Stimulated activated CD4-positive, alpha-beta T cell treated with anti-CD3 and anti-CD28 coated beads, TNF-alpha, amount 100 ng/mL, for 24 hours (primary cell): ENCODE measurements at regions not wholly inside any gene's neighbourhood (a gene's known extent, or its start where the extent isn't known, plus 50 kb on each side); places are given as distances from the start of the nearest gene placed in this dataset.

Source experiments
- DNase-seq, 3 experiments: peaks; one replicate each; pipeline ENCODE4 v3.0.0-alpha.2; 2020; ENCODE audit warnings: low read depth in 3 of 3

DNA sequence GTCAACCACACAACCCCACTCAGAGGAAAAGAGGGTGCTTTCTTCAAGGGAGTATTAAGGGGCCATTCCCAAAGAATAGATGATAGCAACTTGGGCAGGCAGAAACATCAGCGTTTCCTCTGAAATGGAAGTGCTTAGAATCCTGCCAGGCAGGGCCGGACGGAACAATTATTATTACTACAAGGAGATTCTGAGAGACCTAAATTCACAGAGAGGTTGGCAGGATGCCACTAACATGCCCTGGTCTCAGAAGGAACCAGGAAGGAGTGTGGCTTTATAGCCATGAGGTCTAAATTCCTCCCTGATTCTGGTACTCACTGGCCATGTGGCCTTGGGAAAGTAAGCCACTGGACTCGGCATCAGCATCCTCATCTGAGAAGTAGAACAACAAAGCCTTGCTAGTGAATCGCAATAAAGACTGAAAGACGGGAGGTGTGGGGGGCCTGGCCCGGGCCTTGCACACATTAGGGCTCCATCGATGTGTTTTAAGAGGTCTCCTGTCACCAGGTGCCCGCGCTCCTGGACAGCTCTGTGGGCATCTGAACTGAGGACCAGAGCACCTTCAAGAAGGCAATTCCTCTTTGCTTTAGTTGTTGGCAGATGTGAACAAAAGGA, 131.5 kb downstream of the OAT start:
- no peak for DNase-seq

DNA sequence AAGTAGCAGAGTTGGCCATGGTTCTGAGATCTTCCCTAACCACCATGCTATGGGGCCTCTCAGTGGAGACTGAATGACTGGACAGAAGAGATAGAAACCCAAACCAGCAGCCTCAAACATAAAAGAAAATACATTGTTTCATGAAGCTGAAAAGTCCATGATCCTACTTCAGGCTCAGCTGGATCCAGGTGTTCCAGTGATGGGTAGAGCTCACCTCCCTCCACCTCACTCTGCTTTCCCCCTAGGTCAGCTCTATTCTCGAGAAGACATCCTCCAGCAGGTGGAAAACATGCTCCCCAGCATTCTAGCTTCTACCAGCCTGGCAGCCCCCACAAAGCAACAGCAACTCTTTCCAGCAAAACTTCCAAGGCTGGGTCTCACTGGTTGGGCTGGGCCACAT, 132.1 kb downstream of the OAT start:
- DNase-seq, result no peak

DNA sequence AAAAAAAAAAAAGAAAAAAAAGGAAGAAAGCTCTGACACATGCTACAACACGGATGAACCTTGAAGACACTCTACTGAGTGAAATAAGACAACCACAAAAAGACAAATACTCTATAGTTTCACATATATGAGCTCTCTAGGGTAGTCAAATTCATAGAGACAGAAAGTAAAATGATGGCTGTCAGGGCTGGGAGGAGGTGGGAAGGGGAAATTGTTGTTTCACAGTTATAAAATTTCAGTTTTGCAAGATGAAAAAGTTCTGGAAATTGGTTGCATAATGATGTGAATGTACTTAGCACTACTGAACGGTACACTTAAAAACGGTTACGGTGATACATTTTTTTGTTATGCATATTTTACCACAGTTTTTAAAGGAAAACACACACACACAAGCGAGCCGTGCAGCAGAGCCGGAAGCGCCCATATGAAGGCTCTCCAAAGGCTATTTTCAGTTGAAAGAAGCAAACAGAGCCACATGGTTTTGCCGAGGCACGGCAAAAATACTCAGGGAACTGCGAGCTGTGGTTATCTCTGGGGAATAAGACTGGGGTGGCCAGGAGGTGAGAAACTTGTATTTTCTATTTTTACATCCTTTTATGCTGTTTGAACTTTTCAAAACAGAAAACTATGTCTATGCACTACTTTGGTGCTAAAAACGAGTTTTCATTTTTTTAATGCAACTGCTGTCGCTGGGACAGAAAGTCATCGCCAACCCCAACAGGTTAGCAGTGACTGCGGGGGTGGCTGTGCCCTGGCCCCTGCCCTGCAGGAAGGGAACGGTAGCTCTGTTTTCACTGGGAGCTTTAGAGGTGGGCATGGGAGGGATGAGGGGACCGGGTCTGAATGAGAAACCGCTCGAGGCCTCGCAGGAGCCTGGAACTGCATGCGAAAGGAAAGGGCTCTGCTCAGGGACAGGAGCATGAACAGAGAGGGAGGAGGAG, 132.9 kb downstream of the OAT start:
- DNase-seq, result no peak

DNA sequence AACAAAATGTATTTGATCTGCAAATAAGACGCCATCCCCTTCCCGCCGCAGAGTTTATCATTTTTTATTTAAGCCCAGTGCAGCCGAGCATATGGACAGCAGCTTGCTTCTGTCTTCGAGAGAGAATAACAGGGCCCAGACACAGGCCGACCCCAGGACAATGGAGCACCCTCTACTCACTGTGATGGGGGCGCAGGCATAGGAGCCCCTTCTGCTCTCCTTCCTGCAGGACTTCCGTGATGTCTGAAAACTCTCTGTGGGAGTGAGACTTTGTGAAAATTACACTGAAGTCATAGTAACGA, 134.8 kb downstream of the OAT start:
- no peak for DNase-seq

DNA sequence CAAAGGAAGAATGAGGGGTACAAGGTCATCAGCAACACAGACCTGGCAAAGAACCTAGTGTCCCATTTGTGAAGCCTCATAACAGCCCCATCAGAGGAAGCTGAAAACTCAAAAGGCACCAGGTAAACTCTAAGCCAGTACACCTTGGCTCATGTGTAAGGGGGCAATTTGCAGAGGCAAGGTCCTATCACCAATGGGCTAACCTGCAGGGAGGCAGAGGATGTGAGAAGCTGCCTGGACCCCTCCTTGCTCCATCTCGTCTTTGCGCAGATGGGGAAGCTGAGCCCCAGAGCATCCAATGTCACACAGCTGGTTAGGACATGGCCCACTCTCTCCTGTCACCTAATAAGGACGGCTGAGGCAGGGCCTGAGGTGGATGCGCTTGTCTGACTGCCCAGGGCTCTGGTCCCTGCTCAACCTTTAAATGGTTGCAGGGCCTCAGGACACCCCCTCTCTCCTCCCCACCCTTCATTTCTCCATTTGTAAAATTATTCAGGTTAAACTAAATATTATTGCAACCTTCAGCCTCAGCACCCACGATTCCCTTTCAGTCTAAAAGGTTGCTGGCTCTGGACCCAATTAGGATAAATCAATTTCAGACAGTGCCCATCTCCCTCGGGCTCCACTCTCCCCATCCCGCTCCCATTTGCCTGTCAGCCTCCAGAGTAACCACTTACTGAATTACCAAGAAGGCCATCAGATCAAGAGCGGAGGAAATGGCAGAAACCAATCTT, 135.3 kb downstream of the OAT start:
- DNase-seq, result no peak

DNA sequence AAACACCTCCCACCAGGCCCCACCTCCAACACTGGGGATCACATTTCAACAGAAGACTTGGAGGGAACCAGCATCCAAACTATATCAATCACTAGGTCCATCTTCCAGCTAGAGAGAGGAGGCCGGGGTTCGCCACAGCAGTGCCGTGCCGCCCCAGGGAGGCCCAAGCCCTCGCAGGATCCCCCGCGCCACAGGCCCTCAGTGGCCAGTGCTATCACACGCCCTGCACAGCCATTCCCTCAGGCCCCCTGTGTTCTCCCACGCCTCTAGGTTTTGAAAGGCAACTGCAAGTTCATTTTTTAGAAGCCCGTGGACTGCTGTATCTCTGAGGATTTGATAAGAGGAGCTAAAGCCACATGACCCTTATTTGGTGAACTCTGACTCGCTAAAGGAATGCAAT, 136.4 kb downstream of the OAT start:
- DNase-seq, result no peak

DNA sequence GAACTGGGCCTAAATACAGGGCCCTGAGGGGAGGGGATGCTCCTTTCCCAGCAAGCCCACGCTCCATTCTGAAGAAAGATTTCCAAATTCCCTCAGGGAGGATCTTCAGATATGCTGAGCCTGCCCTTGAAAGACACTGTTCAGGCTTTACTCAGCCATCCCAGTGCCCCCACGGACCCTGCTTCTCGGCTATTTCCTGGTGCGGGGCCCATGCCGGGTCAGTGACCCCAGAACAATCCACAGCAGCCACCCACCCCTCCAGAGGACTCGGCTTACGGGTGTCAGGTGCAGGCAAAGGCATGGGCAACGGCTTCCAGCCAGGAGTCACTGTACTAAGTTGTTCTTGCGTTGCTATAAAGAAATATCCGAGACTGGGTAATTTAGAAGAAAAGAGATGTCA, 137.1 kb downstream of the OAT start:
- DNase-seq, result no peak

DNA sequence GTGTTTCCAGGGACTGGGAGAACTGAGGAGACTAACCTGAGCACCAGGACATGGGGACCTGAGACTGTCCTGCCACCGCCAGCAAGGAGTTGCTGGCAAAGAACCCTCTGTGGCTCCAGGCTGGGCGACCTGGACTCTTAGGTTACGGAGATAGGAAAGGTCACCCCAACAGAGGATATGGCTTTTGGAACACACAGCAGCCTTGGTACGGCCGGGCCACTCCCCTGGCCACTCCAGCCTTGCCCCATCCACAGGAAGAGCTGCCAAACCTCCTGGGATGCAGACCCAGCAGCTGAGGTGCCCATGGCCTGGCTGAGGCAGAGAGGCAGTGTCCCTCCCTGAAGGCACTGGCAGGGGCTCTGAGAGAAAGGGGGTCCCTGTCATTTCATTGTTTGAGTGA, 137.8 kb downstream of the OAT start:
- DNase-seq, result no peak

DNA sequence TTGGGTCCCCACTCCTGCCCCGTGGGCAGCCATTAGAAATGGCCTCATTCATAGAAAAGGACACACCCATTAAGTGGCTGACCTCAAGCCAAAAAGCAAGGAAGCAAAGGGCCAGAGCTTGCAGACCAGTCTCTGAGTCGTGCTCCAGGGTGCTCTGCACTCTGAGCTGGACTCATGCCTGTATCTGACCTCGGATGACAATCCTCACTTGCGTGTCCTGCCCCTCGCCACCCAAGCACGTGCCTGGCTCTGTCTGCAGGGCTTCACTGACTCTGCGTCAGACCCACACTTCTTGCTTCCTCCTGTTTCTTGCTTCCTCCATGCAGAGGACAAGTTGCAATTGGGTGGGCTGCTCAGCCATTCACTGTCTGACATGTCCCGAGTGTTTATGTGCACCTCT, 138.8 kb downstream of the OAT start:
- no peak for DNase-seq

DNA sequence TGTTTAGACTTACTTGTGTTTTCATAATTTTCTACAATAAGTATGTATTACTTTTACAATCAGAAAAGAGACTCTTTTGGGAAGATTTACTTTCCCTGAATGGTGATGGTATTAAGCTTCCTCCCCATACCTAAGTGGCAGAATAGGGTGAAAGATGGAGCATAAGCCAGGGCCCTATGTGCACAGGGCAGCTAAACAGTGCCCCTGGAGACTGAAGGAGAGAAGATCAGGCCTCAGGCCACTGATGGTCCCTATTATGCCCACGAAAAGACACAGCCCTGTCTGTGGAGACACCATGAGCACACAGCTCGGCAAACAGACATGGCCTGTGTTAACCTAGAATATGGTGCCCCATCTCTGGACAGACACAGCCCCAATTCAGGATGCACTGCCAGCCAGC, 139.4 kb downstream of the OAT start:
- DNase-seq, result no peak

DNA sequence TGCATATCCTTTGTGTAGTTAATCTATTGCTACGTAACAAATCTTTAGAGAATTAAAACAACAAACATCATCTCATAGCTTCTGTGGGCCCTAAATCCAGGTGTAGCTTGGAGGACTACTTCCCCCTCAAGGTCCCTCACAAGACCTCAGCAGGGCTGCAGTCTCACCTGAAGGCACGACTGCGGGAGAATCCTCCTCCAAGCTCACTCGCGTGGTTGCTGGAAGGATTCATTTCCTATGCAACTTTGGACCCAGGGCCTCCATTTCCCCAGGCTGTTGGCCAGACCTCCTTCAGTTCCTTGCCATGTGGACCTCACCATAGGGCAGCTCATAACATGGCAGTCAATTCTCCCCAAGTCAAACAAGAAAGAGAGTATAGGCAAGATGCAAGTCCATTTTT, 140.4 kb downstream of the OAT start:
- no peak for DNase-seq

DNA sequence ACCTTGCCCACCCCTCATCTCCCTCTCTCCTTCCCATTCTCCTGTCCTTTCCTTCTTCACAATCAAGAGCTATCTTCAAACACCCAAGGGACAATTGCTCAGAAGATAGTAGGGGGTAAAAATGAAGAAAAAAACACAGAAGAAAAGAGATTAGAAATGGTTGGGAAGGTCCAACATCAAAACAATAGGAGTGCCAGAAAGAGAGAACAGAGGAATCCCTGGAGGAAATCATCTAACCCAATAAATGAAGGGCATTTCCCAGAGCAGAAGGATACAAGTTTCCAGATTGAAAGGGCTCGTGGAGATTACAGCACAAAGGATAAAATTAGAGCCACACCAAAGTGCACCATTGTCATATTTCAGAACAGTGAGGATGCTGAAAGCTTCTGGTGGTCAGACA, 145.6 kb downstream of the OAT start:
- DNase-seq, result no peak

DNA sequence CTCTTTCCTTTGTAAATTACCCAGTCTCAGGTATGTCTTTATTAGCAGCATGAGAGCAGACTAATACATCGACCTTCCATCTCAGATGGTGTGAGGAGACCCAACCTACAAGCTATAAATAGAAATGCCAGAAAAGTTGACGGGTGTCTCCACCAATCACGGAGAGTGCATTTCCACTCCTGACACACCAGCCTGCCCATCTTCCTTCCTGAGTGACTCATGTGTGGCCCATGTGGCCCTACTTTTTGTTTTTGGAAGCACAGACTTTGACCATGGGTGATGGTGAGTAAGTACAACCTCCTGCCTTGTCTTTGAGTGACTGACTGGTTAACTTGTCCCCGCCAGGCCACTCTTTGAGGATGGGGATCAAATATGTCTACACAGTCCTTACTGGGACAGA, 147.0 kb downstream of the OAT start:
- no peak for DNase-seq

DNA sequence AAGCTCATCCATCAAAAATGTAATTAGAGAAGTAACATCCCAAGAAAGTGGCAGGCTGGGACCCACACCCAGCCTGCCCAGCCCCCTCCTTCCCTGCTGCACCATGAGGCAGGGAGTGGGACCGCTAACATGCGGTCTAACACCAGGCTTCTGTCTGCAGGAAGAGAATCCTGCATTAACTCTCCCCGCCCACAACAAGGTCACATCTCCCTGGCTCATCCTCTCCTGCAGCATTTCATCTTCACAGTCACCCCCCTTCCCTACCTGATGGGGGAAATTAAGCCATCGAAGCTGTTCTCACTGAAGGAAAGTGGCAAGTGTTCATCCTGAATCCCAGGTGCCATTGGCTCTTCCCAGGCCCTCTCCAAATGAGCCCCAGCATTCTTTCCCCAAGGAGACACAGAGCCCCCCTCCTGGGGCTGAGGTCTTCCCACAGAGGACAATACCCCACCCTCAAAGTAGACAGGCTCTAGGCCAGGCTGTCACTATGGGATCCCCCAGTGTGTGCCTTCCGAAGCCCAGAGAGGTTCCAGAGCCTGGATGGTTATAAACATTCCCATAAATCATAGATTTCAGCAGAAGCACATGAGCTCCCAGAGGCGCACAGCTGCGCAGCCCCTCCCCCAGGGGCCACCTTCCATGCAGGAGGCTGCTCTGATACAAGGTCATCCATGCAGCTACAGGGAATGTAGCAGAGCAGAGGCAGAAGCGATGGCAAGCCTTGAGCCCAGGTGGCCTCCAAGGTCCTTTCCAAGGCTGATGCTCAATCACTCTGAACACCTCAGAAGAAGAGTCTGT, 148.0 kb downstream of the OAT start:
- no peak for DNase-seq

DNA sequence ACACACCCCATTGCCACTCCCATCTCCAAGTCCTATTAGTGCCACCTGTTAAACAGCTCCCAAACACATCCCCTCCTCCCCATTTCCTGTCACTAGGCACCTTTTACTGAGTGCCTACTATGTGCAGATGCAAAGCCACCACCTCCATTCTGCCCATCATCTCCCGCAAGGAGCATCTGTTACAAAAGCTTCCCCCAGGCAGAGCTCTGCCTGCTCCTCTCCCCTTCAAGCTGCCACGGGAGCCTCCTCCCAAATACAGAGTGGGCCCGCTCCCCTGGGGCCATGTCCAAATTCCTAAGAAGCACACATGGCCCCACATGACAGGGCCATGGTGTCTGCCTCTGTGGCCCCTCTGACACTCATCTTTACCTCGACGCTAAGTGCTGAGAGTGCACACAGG, 149.7 kb downstream of the OAT start:
- DNase-seq, result no peak

DNA sequence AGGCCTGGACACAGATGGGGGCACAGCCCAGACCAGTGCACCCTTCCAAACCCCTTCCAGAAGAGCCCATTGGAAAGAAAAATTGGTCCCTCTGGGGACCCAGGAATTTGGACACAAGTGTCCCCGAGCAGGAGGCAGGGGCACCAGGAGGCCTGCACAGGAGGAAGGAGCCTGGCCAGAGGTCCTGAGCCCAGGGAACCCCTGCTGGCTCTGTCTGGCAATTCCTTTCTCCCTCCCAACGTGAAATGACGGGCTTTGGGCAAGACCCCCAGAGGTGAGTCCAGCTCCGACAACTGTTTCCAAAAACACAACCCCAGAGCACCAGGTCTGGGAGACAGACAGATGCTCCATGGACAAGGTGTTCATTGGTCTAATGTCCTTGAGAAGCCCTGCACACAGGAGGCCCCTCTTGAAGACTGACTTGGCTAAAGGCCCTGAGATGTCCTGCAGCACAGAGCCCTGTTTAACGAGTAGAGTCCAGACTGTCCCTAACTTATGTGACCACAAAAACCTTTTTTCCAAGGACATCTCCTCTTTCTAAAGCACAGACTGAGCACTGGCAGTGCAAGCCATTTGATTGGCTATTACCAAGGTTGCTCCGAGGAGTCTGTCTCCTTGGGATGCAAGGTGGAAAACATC, 150.7 kb downstream of the OAT start:
- no peak for DNase-seq

DNA sequence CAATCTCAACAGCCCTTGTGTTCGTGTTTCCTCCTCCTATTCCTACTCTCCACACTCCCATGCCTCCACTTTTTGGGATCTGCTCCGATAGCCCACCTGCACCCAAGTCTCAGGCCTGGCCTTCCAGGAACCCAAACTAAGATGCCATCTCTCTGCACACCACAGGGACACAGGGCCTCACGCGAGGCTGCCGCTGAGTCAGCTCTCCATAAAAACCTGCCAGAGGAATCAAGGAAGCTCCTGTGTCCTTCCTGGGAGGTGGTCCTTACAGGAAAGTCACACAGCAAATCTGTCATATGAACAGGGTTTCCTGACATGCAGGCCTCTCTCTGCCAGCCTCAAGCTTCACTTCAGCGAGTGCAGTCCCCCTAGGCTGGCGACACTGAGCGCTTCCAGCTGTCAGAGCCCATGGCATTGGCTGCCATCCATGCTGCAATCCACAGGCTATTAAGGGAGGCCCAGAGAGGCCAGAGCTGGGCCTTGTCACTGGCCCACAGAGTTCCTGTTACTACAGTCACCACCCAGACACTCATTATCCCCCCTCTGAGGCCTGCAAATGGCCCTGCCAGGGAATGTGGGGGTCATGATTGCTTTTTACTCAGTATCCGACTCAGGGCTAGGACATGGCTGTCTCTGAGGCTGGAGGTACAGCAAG, 151.4 kb downstream of the OAT start:
- DNase-seq, result no peak

DNA sequence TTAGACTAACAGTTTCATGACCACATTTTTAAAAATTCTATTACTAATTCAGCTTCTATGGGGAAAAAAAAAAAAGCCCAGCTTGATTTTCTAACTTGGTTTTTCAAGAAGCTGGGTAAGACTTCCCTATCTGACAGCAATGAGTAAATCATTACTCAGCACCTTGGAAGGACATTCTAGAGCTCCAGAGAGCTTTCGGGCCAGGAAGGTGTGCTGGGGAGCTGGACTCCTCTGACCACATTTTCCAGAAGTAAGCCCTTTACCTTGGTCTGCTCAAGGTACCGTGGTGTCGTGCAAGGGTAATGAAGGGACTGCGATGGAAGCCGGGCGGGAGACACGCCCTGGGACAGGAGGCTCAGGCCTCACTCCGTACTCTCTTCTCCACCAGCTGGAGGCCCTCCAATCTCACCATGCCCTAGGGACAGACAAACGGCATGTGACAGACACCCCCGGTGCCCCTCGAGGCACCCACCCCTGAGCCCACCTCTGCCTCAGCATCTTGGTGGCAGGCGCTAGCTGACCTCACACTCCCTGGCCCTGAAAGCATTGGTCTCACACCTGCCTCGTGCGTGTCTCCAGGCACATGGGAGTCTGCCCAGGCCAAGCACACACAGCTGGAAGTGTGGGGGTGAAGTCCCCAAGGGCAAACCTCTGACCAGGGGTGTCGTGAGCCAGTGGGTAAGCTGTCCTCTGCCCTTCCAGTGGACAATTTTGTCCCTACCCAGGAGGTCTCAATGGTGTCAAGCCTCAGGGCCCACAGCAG, 152.1 kb downstream of the OAT start:
- DNase-seq, result no peak

DNA sequence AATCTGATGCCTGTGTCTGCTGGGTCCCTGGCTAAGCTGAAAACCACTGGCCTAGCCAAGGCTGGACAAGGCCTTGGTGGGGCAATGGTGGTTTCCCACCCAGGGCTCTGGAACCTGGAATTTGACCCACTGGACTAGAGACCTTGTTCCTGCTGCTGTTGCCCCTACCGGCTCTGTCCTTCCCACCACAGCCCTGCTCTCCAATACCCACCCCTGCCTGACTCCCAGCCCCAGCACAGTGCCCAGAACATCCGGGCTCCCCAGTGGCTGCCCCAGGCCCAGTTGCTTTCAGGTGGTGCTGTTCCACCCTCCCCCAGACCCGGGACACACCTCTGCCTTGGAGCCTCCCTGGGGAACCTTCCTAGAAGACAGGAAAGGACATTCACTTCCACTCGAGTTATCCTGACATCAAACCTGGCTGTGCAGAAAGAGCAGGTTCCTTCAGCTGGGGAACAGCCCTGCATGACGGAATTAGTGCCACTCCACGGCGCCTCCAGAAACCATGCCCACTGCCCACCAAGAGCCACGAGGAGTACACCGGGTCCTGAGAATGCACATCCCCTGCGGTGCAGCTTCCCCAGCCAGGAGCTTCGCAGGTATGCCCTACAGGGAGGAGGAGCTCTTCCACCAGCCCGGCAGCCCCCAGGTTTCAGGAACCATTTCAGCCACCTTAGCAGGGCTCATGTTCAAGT, 152.8 kb downstream of the OAT start:
- DNase-seq, result no peak

DNA sequence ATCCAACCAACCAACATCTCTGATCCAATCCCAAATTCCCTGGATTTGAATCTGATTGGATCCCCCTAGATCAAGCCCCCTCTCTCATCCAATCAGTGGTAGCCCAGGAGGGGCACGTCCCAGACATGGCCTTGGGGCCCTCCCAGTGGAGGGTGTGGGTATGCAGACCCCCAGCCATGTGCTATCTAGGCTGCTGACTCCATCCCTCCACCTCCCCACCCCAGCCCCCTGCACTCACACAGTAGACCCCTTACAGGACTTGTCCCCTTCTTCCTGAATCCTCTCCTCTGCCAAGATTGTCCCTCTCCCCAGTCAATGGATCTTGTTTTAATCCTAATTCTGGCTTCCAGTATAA, 153.4 kb downstream of the OAT start:
- no peak for DNase-seq
